K562 (cell line): ENCODE measurements at regions not wholly inside any gene's neighbourhood (a gene's known extent, or its start where the extent isn't known, plus 50 kb on each side); places are given as distances from the start of the nearest gene placed in this dataset.

Experiments
- ATAC-seq: fragments of 200-7000 bp; cut with Tn5 transposase; 3 replicates; pipeline ENCODE4 v1.9.1; 2020; ENCODE audit warnings: moderate library complexity
- BruUV-seq: library from RNA; stranded (reverse); fragments of 400-500 nt; replicated peaks from 2 replicates; lab custom pipeline; 2021; lab: Mats Ljungman, UMichigan
- CTCF ChIA-PET: fragments of 300-600 bp; formaldehyde crosslinking; extraction: SDS; loops from one replicate; lab custom pipeline; 2021; ENCODE audit warnings: low intra/inter-chr PET ratio; lab: Yijun Ruan, JAX
- POLR2A ChIA-PET: fragments of 300-600, 350-650 bp; sonication (Branson Sonifier 250); formaldehyde crosslinking; extraction: SDS; loops from one replicate; lab custom pipeline; 2021; ENCODE audit warnings: antibody characterized with exemption, inconsistent platforms; lab: Yijun Ruan, JAX
- DNase-seq, 4 experiments: peaks; one replicate each; pipeline versions ENCODE4 v3.0.0 to v3.0.0-alpha.2; 2011 to 2018; ENCODE audit warnings: low spot score in 3 of 4, mixed read lengths in 3 of 4; ENCODE audit errors: extremely low read depth in 1 of 4
- FAIRE-seq: peaks from 2 replicates; lab custom pipeline; 2011; peaks lifted over from hg19 to GRCh38; lab: Jason Lieb, UNC
- H2AFZ ChIP-seq: 2 replicates; pipeline ENCODE4 v1.6.0; 2011; ENCODE audit warnings: low read depth, low read length, control low read depth, inconsistent platforms
- H3K27ac ChIP-seq: fragments of 200-600 bp; 3 replicates; pipeline ENCODE4 v1.8.0; 2011; ENCODE audit warnings: low read depth, mild to moderate bottlenecking, control low read depth, inconsistent platforms, low read length, moderate library complexity, mixed read lengths; ENCODE audit errors: extremely low read depth
- H3K27me3 ChIP-seq, 2 experiments: fragments of 300-600 bp in 1 of 2; 2 replicates in 1 of 2; 3 replicates in 1 of 2; pipeline versions ENCODE4 v1.6.0 to v1.8.0; 2011; ENCODE audit warnings: inconsistent platforms in 2 of 2, low read length in 2 of 2, mild to moderate bottlenecking in 1 of 2, mixed read lengths in 1 of 2, moderate library complexity in 1 of 2; ENCODE audit not compliant: control insufficient read depth in 2 of 2, insufficient read depth in 2 of 2
- H3K36me3 ChIP-seq: fragments of 300-600 bp; 3 replicates; pipeline ENCODE4 v1.8.0; 2011; ENCODE audit warnings: mild to moderate bottlenecking, low read length, inconsistent platforms; ENCODE audit not compliant: control insufficient read depth, insufficient read depth
- H3K4me1 ChIP-seq, 2 experiments: fragments of 200-600 bp in 1 of 2; replicated peaks in 1 of 2; 2 replicates in 1 of 2; 3 replicates in 1 of 2; pipeline versions ENCODE4 v1.5.1 to v1.8.0; 2011; ENCODE audit warnings: inconsistent platforms in 2 of 2, low read length in 2 of 2, mild to moderate bottlenecking in 1 of 2, mixed read lengths in 1 of 2, moderate library complexity in 1 of 2; ENCODE audit not compliant: control insufficient read depth in 2 of 2, insufficient read depth in 2 of 2
- H3K4me2 ChIP-seq: 2 replicates; pipeline ENCODE4 v1.6.1; 2011; ENCODE audit warnings: low read length, control low read depth, inconsistent platforms, mixed read lengths; ENCODE audit not compliant: insufficient read depth
- H3K4me3 ChIP-seq: fragments of 200-600 bp; sonication (generic), shearing (Covaris generic); 2 replicates; pipeline ENCODE4 v1.5.1; 2016; ENCODE audit warnings: control low read depth, inconsistent platforms
- H3K79me2 ChIP-seq: fragments of 200-600 bp; 3 replicates; pipeline ENCODE4 v1.8.0; 2011; ENCODE audit warnings: low read length, inconsistent platforms; ENCODE audit not compliant: control insufficient read depth, insufficient read depth
- H3K9ac ChIP-seq, 2 experiments: 2 replicates each; pipeline versions ENCODE4 v1.6.0 to v1.6.1; 2011; ENCODE audit warnings: low read depth in 2 of 2, low read length in 2 of 2, control low read depth in 1 of 2, inconsistent platforms in 1 of 2, mild to moderate bottlenecking in 1 of 2, mixed read lengths in 1 of 2; ENCODE audit not compliant: insufficient read depth in 1 of 2
- H3K9me1 ChIP-seq: one replicate; pipeline ENCODE4 v1.6.0; 2011; ENCODE audit warnings: inconsistent platforms, mild to moderate bottlenecking, low read length, moderate library complexity; ENCODE audit not compliant: control insufficient read depth, insufficient read depth
- H3K9me3 ChIP-seq: replicated peaks from 2 replicates; pipeline ENCODE4 v1.5.1; 2011; ENCODE audit warnings: low read depth, low read length, inconsistent platforms; ENCODE audit not compliant: control insufficient read depth, insufficient read depth
- H4K20me1 ChIP-seq: replicated peaks from 2 replicates; pipeline ENCODE4 v1.6.1; 2011; ENCODE audit warnings: low read length, inconsistent platforms, mixed read lengths; ENCODE audit not compliant: control insufficient read depth, insufficient read depth
- ARHGAP35 ChIP-seq: fragments of 450-650 bp; IDR thresholded peaks from 2 replicates; pipeline ENCODE4 v1.6.1; 2018; ENCODE audit not compliant: partially characterized antibody
- DIDO1 ChIP-seq: fragments of 450-650 bp; IDR thresholded peaks from 2 replicates; pipeline ENCODE4 v1.6.1; 2016; ENCODE audit warnings: low read depth, missing biosample characterization, missing genetic modification characterization
- HDGF ChIP-seq: fragments of 450-650 bp; IDR thresholded peaks from 2 replicates; pipeline ENCODE4 v1.6.1; 2016
- JUNB ChIP-seq: fragments of 450-650 bp; formaldehyde crosslinking; conservative IDR thresholded peaks from 2 replicates; pipeline ENCODE4 v1.4.0; 2020; ENCODE audit warnings: mild to moderate bottlenecking
- SRF ChIP-seq, 2 experiments: fragments of 250-450, 450-650 bp in 1 of 2; sonication (Bioruptor Pico) in 1 of 2; sonication (generic) in 1 of 2; formaldehyde crosslinking; IDR thresholded peaks; 2 replicates each; pipeline versions ENCODE4 v1.5.0 to v1.5.1; 2020 to 2022; ENCODE audit warnings: mild to moderate bottlenecking in 1 of 2, missing genetic modification reagents in 1 of 2
- TAF15 ChIP-seq: fragments of 200-400 bp; formaldehyde crosslinking; IDR thresholded peaks from 2 replicates; pipeline ENCODE4 v1.6.1; 2017; ENCODE audit warnings: mild to moderate bottlenecking, low read depth, low read length, moderate library complexity
- ZNF3 ChIP-seq: fragments of 250-450 bp; sonication (Bioruptor Pico); IDR thresholded peaks from 2 replicates; pipeline ENCODE4 v1.5.0; 2021; ENCODE audit warnings: mild to moderate bottlenecking, moderate library complexity
- in situ Hi-C: fragments of 300-500 bp; cut with MboI; formaldehyde crosslinking; loops from 4 replicates; pipeline ENCODE4 v1.15.0; 2018; ENCODE audit warnings: inconsistent platforms, mixed read lengths
- intact Hi-C: fragments of 100-400 bp; cut with micrococcal nuclease; formaldehyde crosslinking; loops from 2 replicates; pipeline ENCODE4 v1.14.2; 2022

DNA sequence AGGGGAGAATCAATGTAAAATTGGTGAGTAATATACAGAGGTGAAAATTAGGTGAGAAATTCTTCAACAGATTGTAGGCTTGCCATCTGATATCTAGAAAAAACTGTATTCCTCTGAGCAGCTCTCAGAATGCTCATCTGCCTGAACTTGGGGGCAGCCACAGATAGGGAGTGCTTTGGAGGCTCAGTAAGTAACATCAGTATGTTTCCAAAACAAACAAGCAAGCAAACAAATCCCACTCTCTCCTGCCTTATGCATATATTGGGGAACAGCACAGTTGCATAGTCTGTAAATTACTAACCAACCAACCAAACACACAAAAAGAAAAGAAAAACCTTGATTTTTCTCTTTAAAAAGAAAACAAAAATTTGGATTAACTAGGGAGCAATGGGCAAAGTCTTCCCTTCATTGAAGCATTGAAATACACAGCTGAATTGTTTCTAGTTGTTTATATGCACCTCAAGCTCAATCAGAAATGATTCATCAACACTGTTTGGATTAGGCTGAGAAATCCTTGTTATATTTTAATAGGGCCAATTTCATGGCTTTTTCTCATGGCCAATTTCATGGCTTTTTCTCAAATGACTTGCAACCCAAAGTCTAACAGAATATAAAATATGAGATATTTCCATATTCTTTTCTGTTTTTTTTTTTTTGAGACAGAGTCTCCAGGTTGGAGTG is 50.1 kb upstream of the DEK start:
- no peak for ATAC-seq
- H3K36me3 ChIP-seq, result no peaks in the 10 kb centered on the region
- H3K4me3 ChIP-seq, result no peak overlapping the region
- H3K4me1 ChIP-seq, result no peaks in the 10 kb centered on the region
- no peak for TF ChIP-seq TAF15
- no peak for TF ChIP-seq ARHGAP35
- no peak for TF ChIP-seq JUNB
- TF ChIP-seq HDGF, result no peak
- TF ChIP-seq SRF (CRISPR knock-in tag; IDR thresholded peaks at IDR 0.05), result no peak
- TF ChIP-seq DIDO1 (tag), result no peak
- TF ChIP-seq ZNF3 (CRISPR knock-in tag), result no peak
- no peaks in the 10 kb centered on the region for H3K9me1 ChIP-seq
- H3K27me3 ChIP-seq, result peaks cover 8 to 9% of the 10 kb centered on the region in 2 experiments; a peak in 3 of 5 replicates
- no peak overlapping the region for H3K9ac ChIP-seq
- H4K20me1 ChIP-seq, result no peaks in the 10 kb centered on the region
- ChIA-PET CTCF (interaction anchor here (0.9 kb wide), 1 partner anchor 10 kb away, joined by 3 read pairs; no protein-coding TSS in a partner anchor), POLR2A (interaction anchor here (0.6 kb wide), 1 partner anchor 1314 kb away, joined by 4 read pairs; no protein-coding TSS in a partner anchor)
- H3K9me3 ChIP-seq, result no peaks in the 10 kb centered on the region
- no peak for DNase-seq
- no peak for FAIRE-seq
- intact Hi-C loops (no loop called here), in situ Hi-C loops (loop anchor here (25.0 kb wide), 1 partner anchor 1152 kb away; no protein-coding TSS in a partner anchor)
- no peak overlapping the region for H3K4me2 ChIP-seq
- H2AFZ ChIP-seq, result no peak overlapping the region
- H3K79me2 ChIP-seq, result no peaks in the 10 kb centered on the region
- no peak overlapping the region for H3K27ac ChIP-seq
- no TSS peak for BruUV-seq
